ENCODE measurements at regions not wholly inside any gene's neighbourhood (a gene's known extent, or its start where the extent isn't known, plus 50 kb on each side); places are given as distances from the start of the nearest gene placed in this dataset.

DNA sequence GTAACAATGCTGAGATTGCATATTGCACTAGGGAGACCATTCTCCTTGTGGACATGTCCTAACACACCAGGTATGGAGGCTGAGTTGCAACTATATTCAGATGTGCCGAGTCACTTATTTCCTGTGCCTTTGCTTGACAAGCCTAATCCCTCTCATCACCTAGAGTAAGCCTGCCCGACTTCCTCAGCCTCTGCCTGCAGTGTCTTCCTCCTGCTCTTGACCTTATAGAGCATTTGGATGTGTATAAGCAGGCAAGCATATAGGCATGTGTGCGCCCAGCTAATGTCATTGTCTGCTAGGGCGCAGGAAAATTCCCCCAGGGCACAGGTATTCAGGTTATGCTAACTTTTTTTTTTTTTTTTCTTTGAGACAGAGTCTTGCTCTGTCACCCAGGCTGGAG is 316.9 kb downstream of the CDH2 start:
- FAIRE-seq (no peak), DNase-seq (ENCODE audit: insufficient read length) (no peak)
- TF ChIP-seq TAF1 (IDR thresholded peaks at IDR 0.05; ENCODE audit: borderline replicate concordance, low read depth, low read length) (no peak), POLR2AphosphoS5 (IDR thresholded peaks at IDR 0.05; ENCODE audit: low read depth, low read length) (no peak), POLR2A (IDR thresholded peaks at IDR 0.05; ENCODE audit: low read depth, low read length) (no peak)

DNA sequence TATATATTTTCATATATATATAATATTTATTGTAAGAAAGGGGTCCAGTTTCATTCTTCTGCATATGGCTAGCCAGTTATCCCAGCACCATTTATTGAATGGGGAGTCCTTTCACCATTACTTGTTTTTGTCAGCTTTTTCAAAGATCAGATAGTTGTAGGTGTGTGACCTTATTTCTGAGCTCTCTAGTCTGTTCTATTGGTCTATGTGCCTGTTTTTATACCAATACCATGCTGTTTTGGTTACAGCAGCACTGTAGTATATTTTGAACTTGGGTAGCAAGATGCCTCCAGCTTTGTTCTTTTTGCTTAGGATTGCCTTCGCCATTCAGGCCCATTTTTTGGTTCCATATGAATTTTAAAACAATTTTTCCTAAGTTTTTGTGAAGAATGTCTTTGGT is 320.1 kb downstream of the CDH2 start:
- no peak for TF ChIP-seq TAF1 (IDR thresholded peaks at IDR 0.05; ENCODE audit: borderline replicate concordance, low read depth, low read length)
- no peak for TF ChIP-seq POLR2AphosphoS5 (IDR thresholded peaks at IDR 0.05; ENCODE audit: low read depth, low read length)
- no peak for TF ChIP-seq POLR2A (IDR thresholded peaks at IDR 0.05; ENCODE audit: low read depth, low read length)
- DNase-seq (ENCODE audit: insufficient read length): no peak

DNA sequence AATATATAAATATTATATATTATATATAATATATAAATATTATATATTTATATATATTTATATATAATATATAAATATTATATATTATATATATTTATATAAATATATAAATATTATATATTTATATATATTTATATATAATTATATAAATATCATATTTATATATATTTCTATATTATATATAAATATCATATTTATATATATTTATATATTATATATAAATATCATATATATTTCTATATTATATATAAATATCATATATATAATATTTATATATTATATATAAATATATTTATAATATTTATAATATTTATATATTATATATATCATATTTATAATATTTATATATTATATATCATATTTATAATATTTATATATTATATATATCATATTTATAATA is 321.4 kb downstream of the CDH2 start:
- DNase-seq (ENCODE audit: insufficient read length) (no peak), FAIRE-seq (no peak)
- no peak for TF ChIP-seq POLR2AphosphoS5 (IDR thresholded peaks at IDR 0.05; ENCODE audit: low read depth, low read length)
- no peak for TF ChIP-seq POLR2A (IDR thresholded peaks at IDR 0.05; ENCODE audit: low read depth, low read length)
- TF ChIP-seq TAF1 (IDR thresholded peaks at IDR 0.05; ENCODE audit: borderline replicate concordance, low read depth, low read length): no peak

More for the DNA sequence above, 320.1 kb downstream of the CDH2 start:
- FAIRE-seq: no peak

DNA sequence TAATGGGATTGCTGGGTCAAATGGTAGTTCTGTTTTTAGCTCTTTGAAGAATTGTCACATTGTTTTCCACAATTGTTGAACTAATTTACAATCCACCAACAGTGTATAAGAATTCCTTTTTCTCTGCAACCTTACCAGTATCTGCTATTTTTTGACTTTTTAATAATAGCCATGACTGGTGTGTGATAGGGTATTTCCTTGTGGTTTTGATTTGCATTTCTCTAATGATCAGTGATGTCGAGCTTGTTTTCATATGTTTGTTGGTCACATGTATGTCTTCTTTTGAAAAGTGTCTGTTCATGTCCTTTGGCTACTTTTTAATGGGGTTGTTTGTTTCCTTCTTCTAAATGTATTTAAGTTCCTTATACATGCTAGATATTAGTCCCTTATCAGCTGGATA is 322.3 kb downstream of the CDH2 start:
- DNase-seq (ENCODE audit: insufficient read length) (no peak), FAIRE-seq (no peak)
- no peak for TF ChIP-seq TAF1 (IDR thresholded peaks at IDR 0.05; ENCODE audit: borderline replicate concordance, low read depth, low read length)
- TF ChIP-seq POLR2AphosphoS5 (IDR thresholded peaks at IDR 0.05; ENCODE audit: low read depth, low read length): no peak
- TF ChIP-seq POLR2A (IDR thresholded peaks at IDR 0.05; ENCODE audit: low read depth, low read length): no peak

DNA sequence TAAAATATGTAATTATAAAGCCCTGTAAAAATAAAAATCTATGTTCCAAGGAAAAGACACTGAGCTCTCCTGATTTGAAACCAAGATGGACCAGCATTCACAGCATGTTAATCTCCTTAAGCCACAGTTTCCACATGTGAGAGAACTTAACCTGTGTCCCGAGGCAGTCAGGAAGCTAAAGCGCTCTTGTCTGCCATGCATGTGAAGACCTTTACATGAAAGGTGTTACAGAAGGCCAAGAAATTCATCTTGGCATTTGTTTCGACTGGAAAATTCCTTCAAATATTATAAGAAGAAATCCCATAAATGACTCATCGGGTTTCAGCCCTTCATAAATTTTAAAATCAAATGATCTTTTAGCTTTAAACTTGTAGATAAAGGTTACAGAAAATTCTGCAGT is 328.6 kb downstream of the CDH2 start:
- no peak for FAIRE-seq
- no peak for TF ChIP-seq POLR2A (IDR thresholded peaks at IDR 0.05; ENCODE audit: low read depth, low read length)
- no peak for TF ChIP-seq POLR2AphosphoS5 (IDR thresholded peaks at IDR 0.05; ENCODE audit: low read depth, low read length)
- TF ChIP-seq TAF1 (IDR thresholded peaks at IDR 0.05; ENCODE audit: borderline replicate concordance, low read depth, low read length): no peak
- no peak for DNase-seq (ENCODE audit: insufficient read length)

DNA sequence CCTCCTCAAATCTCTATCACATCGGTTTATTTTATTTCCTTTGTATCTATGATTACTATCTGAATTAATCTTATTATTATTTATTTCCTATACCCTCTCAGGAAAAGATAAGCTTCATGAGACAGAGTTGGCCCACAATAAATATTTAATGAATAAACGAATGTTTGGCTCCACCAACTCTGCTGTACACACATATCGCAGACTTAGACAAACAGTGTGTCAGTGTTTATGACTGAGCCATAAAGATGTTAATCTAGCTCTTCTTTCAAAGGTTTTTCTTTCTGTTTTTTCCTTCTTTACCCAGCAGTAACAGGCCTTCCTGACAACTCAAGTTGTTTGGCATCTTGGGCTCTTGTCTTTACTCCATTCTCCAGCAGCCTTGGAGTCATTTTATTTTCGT is 329.5 kb downstream of the CDH2 start:
- DNase-seq (ENCODE audit: insufficient read length) (no peak), FAIRE-seq (no peak)
- TF ChIP-seq POLR2AphosphoS5 (IDR thresholded peaks at IDR 0.05; ENCODE audit: low read depth, low read length) (no peak), POLR2A (IDR thresholded peaks at IDR 0.05; ENCODE audit: low read depth, low read length) (no peak), TAF1 (IDR thresholded peaks at IDR 0.05; ENCODE audit: borderline replicate concordance, low read depth, low read length) (no peak)

DNA sequence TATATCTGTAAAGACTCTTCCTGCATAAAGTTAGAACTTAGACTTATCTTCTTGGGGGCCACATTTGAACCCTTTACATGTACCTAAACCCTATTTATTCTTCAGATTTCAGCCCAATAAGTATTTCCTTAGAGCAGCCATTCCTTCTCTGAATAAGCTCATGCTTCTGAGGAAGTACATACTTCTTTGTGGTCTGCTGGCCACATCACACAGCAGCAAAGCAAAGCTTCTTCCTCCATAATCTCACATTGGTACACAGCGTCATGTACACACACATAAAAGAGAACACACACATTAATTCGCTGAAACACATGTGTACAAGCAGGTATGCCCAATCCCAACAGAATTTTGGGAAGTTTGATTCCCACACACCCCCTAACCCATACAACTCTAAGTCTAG is 331.0 kb downstream of the CDH2 start:
- no peak for DNase-seq (ENCODE audit: insufficient read length)
- TF ChIP-seq POLR2A (IDR thresholded peaks at IDR 0.05; ENCODE audit: low read depth, low read length): no peak
- TF ChIP-seq TAF1 (IDR thresholded peaks at IDR 0.05; ENCODE audit: borderline replicate concordance, low read depth, low read length): no peak
- no peak for TF ChIP-seq POLR2AphosphoS5 (IDR thresholded peaks at IDR 0.05; ENCODE audit: low read depth, low read length)
- no peak for FAIRE-seq

DNA sequence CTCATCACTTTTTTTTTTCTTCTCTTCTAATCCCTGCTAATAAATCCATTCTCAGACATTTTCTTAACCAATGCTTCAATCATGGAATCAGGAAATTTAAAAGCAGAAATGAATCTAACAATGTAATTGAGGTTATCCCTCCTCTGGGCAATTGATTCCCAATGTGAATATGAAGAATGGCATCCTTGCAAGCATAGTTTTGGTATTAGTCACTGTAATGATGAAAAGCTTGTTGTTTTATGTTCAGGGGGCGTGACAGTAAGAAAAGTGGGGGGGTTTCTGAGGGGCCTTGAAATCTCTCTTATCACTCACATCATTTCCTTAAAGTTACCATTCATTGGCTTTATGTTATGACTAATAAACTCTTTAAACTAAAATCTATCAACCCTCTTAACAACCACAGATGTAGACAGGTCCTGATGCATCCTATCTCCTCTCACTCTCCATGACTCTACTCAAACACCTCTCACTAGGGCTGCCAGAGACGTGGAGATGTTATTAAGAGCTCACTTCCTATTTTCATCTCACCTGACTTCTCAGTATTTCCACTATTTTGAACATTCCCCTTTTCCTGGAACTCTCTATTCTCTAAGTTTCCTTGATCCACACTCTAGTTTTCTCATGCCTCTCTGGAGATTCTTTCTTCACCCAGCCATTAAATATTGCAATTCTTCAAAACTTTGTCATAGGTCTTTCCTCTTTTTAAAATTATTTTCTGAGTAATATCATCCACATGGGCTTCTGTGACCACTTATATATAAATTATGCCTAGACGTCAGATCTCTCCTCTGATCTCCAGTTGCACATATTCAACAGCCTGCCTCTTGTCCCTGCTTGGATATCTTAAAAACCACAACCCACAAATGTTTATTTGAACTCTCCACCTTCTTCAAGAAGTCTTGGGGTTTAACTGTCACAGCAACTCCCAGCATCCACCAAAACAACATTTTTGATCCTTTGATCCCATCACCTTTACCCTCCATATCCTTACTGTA is 332.9 kb downstream of the CDH2 start:
- DNase-seq (ENCODE audit: insufficient read length) (no peak), FAIRE-seq (no peak)
- TF ChIP-seq POLR2AphosphoS5 (IDR thresholded peaks at IDR 0.05; ENCODE audit: low read depth, low read length): no peak
- TF ChIP-seq TAF1 (IDR thresholded peaks at IDR 0.05; ENCODE audit: borderline replicate concordance, low read depth, low read length): no peak
- no peak for TF ChIP-seq POLR2A (IDR thresholded peaks at IDR 0.05; ENCODE audit: low read depth, low read length)

DNA sequence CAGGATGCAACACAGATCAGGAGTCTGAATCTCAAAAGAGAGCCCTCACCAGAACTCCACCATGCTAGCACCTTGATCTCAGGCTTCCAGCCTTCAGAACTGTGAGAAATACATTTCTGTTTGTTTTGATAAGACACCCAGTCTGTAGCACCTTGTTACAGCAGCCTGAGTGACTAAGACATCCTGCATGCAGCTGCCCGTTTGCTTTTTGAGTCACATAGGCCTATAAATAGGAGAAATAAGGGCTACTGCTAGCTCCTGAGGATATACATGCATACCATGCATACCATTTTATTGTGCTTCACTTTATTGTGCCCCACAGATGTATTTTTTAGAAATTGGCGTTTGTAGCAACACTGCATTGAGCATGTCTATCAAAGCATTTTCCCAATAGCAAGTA is 337.8 kb downstream of the CDH2 start:
- DNase-seq (ENCODE audit: insufficient read length): no peak
- no peak for TF ChIP-seq POLR2AphosphoS5 (IDR thresholded peaks at IDR 0.05; ENCODE audit: low read depth, low read length)
- no peak for TF ChIP-seq POLR2A (IDR thresholded peaks at IDR 0.05; ENCODE audit: low read depth, low read length)
- no peak for TF ChIP-seq TAF1 (IDR thresholded peaks at IDR 0.05; ENCODE audit: borderline replicate concordance, low read depth, low read length)
- no peak for FAIRE-seq

DNA sequence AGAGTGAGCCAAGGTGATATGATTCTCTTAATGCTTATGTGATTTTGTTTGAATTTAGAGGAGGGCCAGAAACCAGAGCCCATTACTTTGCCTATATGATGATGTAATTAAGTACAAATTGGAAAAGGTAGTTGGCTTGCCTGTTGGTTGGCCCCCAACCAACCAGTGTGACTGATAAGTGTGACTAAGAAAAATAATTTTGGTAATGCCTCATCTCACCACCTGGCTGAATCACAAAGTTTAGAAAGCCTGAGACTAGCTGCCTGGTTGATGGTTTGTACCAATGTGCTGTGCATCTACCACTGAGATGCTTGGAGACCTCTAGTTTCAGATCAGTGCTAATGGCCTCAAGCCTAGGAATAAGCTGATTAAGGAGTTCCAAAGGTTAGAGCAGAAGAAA is 338.7 kb downstream of the CDH2 start:
- DNase-seq (ENCODE audit: insufficient read length) (no peak), FAIRE-seq (no peak)
- TF ChIP-seq POLR2AphosphoS5 (IDR thresholded peaks at IDR 0.05; ENCODE audit: low read depth, low read length) (no peak), TAF1 (IDR thresholded peaks at IDR 0.05; ENCODE audit: borderline replicate concordance, low read depth, low read length) (no peak), POLR2A (IDR thresholded peaks at IDR 0.05; ENCODE audit: low read depth, low read length) (no peak)

DNA sequence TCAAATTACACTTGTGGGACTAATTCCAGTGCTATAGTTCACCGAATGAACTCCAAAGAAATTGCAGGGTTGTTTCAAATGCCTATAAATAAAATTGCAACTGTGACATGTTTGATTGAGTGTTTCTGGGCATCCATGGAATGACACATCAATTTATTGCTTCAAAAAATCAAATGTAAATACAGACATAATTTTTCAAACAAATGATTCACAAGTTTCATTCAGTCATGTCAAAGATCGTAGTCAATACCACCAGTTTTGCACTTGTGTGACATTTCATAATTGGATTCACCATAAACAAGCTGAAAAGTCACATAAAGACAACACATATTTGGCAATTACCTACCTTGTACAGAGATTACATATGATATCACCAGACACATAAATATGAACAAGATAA is 350.8 kb downstream of the CDH2 start:
- DNase-seq (ENCODE audit: insufficient read length) (no peak), FAIRE-seq (no peak)
- TF ChIP-seq TAF1 (IDR thresholded peaks at IDR 0.05; ENCODE audit: borderline replicate concordance, low read depth, low read length): no peak
- no peak for TF ChIP-seq POLR2AphosphoS5 (IDR thresholded peaks at IDR 0.05; ENCODE audit: low read depth, low read length)
- no peak for TF ChIP-seq POLR2A (IDR thresholded peaks at IDR 0.05; ENCODE audit: low read depth, low read length)

DNA sequence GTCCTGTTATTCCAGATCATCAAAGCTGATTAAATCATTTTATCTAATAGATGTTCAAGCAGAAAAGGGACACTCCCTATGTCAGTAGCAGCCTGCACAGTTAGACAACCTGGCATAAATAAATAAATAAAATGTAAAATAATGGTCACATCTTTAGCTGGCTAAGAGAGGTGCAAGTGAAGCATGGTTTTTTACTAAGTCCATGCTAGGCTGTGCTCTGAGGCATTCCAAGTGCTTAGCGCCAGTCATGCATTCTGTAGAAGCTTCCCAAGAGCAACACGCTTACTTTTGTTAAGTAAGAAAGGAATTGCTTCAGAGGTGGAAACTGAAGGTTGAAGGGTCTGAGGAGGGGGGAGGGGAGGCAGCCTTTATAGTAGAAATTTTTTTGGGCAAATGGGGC is 351.2 kb downstream of the CDH2 start:
- FAIRE-seq (no peak), DNase-seq (ENCODE audit: insufficient read length) (no peak)
- no peak for TF ChIP-seq POLR2A (IDR thresholded peaks at IDR 0.05; ENCODE audit: low read depth, low read length)
- no peak for TF ChIP-seq POLR2AphosphoS5 (IDR thresholded peaks at IDR 0.05; ENCODE audit: low read depth, low read length)
- no peak for TF ChIP-seq TAF1 (IDR thresholded peaks at IDR 0.05; ENCODE audit: borderline replicate concordance, low read depth, low read length)

Data from GM12892 (cell line).